ENCODE measurements at regions not wholly inside any gene's neighbourhood (a gene's known extent, or its start where the extent isn't known, plus 50 kb on each side); places are given as distances from the start of the nearest gene placed in this dataset.

DNA sequence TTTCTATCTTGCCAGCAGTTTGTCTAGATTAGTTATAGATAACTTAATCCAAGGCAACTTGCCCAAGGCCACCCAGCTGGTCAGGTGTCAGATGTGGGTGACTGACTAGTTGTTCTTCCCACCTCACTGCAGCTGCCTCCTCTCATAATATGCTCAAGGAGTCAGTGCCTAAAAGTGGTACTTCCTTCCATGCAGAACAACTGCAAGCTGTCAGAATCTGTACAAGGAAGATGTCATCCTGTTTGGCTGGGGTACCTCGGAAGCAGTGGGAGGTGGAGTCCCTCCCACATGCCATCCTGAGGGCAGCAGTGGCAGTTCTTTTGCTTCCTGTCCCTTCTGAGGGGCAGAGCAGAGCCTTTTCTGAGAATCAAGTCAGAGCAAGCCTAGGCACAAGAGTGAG is 193.2 kb upstream of the RFC3 start:
- H3K4me3 ChIP-seq (ENCODE audit: low read depth, low read length), result no peak overlapping the region
- TF ChIP-seq, protein P1, sequence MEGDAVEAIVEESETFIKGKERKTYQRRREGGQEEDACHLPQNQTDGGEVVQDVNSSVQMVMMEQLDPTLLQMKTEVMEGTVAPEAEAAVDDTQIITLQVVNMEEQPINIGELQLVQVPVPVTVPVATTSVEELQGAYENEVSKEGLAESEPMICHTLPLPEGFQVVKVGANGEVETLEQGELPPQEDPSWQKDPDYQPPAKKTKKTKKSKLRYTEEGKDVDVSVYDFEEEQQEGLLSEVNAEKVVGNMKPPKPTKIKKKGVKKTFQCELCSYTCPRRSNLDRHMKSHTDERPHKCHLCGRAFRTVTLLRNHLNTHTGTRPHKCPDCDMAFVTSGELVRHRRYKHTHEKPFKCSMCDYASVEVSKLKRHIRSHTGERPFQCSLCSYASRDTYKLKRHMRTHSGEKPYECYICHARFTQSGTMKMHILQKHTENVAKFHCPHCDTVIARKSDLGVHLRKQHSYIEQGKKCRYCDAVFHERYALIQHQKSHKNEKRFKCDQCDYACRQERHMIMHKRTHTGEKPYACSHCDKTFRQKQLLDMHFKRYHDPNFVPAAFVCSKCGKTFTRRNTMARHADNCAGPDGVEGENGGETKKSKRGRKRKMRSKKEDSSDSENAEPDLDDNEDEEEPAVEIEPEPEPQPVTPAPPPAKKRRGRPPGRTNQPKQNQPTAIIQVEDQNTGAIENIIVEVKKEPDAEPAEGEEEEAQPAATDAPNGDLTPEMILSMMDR (IDR thresholded peaks at IDR 0.05; ENCODE audit: low read depth, low read length), result no peak
- DNase-seq (ENCODE audit: low read depth, low spot score), result no peak
- in situ Hi-C loops (cut with HindIII; ENCODE audit: low sequenced_read_pairs), result no loop called here

DNA sequence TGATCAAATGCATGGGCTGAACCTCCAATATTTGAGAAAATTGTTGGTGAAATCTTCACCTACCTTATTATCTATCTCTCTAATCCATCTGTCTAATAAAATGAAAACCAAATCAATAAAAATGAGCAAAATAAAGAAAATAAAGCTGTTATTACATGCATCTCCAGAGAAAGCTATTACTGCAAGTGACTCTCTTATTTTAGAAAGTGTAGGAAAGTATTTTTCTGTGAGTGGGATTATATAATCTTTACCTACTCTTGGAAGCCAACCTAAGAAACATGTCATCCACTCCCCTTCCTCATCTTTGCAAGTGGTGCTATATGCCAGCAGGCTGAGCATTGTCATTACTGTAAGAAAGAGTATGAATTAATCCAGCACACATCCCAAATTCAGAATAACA is 191.5 kb upstream of the RFC3 start:
- DNase-seq (ENCODE audit: low read depth, low spot score), result no peak
- TF ChIP-seq, protein P1 (IDR thresholded peaks at IDR 0.05; ENCODE audit: low read depth, low read length), result no peak
- in situ Hi-C loops (cut with HindIII; ENCODE audit: low sequenced_read_pairs), result no loop called here
- no peak overlapping the region for H3K4me3 ChIP-seq (ENCODE audit: low read depth, low read length)

DNA sequence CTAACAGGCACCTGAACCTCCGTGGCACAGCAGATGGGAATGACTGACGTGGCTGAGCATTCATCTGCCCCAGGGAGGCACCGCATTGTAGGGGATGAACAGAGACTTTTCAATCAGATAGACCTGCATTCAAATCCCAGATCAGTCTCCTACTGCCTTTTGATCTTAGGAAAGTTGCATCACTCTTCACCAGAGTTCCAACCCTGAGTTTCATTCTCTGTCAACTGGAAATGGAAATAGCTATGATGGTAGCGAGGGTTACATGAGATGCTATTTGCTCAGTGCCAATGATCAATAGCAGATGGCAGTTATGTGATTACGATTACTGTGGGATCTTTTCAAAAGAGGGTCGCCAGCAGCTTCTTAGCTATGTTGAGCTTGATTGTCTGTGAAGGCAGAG is 189.3 kb upstream of the RFC3 start:
- no peak for DNase-seq (ENCODE audit: low read depth, low spot score)
- TF ChIP-seq, protein P1 (IDR thresholded peaks at IDR 0.05; ENCODE audit: low read depth, low read length), result no peak
- in situ Hi-C loops (cut with HindIII; ENCODE audit: low sequenced_read_pairs), result no loop called here
- H3K4me3 ChIP-seq (ENCODE audit: low read depth, low read length), result no peak overlapping the region

DNA sequence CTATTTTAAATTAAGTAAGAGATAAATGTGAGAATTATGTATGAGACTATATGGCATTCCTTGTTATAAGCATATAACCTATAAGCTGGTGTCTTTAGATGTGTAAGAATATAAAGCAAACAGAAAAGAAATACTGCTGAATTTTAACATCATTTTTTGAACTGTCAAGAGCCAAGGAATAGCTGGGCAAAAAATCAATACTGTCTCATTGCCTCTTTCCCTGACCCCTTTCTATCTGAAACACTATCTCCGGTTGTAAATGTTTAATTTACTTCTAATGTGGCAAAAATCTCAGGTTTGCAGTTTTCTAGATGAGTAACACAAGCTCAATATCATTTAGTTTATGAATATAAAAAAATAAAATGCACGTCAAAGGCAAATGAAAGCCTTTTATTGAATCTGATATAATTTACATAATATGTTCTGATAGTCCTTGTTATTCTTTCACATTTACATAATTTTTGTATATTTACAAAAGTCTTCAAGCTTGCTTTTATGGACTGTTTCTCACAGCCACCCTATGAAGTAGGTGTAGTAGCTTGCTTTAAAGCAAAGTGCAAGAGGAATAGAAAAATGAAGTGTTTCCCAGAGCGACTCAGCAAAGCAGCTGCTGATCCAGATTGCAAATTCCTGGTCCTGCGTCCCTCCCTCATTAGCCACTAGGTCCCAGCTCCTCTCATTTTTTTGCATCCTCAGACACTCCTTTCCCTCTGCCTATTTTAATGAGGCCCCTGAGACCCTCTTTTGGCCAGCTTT is 188.2 kb upstream of the RFC3 start:
- no peak for DNase-seq (ENCODE audit: low read depth, low spot score)
- in situ Hi-C loops (cut with HindIII; ENCODE audit: low sequenced_read_pairs), result no loop called here
- no peak overlapping the region for H3K4me3 ChIP-seq (ENCODE audit: low read depth, low read length)
- TF ChIP-seq, protein P1 (IDR thresholded peaks at IDR 0.05; ENCODE audit: low read depth, low read length), result no peak

DNA sequence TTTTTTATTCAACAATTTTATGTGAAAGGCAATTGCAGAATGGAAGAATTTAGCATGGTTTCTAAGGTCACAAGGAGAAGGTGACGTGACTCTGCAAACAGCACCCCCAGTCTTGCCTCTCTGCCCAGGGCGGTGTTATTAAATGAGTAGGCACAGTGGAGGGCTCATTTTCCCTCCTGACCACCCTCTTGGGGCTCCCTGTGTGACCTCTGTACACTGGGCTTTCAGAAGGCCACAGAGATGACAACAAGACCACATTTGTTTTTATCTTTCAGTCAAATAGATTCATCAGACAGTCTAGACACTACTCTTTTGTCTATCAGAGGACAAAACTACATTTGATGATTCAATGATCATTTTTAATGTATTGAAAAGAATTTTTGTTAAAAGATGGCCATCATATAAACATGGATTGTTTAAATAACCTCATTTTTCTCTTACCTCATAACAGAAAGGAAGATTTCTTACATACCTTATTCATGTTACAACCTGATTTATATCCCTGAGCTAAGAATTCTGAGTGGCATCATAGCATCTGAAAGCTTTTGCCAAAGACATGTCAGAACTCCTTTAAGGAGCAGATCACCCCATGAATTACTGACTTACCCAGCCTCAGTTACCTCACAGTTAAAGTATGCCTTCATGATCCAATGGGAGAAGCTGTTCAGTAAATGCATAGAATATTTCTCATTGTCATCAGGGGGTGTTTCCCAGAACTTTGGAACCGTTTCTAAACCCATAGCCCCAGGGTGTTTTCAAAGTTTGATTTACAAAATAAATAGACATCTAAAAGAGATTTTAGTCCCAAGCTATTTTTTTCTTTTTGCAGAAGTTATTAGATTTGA is 184.0 kb upstream of the RFC3 start:
- H3K4me3 ChIP-seq (ENCODE audit: low read depth, low read length), result no peak overlapping the region
- in situ Hi-C loops (cut with HindIII; ENCODE audit: low sequenced_read_pairs), result no loop called here
- TF ChIP-seq, protein P1 (IDR thresholded peaks at IDR 0.05; ENCODE audit: low read depth, low read length), result no peak
- peak; percentile 22 for DNase-seq (ENCODE audit: low read depth, low spot score)

DNA sequence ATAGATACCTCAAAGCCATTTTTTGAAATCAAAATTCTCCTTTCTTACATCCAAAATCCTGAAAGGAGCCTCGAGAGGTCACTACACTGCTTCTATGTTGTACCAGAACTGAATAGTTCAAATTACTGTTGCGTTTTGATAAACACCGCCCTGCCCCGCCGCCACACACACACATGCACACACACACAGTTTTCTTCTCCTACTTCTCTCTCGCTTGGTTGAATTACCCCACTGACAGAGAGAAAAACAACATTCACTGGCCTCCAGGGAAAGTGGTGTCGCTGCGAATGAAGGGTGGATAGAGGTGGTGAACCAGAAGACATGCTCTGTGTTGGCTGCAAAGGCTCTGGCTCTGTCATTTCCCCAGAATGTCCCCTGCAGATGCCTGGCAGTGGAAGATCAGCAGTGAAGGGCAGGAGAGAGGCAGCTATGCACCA is 183.4 kb upstream of the RFC3 start:
- in situ Hi-C loops (cut with HindIII; ENCODE audit: low sequenced_read_pairs), result no loop called here
- TF ChIP-seq, protein P1 (IDR thresholded peaks at IDR 0.05; ENCODE audit: low read depth, low read length), result no peak
- no peak for DNase-seq (ENCODE audit: low read depth, low spot score)
- H3K4me3 ChIP-seq (ENCODE audit: low read depth, low read length), result no peak overlapping the region

Data from astrocyte of the spinal cord (primary cell).